Nephron progenitor cell (in vitro differentiated cells): ENCODE measurements at regions not wholly inside any gene's neighbourhood (a gene's known extent, or its start where the extent isn't known, plus 50 kb on each side); places are given as distances from the start of the nearest gene placed in this dataset.

ENCODE experiments used
- DNase-seq: peaks from one replicate; pipeline ENCODE4 v3.0.0; 2021
- H3K27ac Mint-ChIP-seq: 2 replicates; pipeline ENCODE4 v1.8.0; 2021; ENCODE audit warnings: mild to moderate bottlenecking, moderate library complexity, mixed read lengths
- H3K27me3 Mint-ChIP-seq: 2 replicates; pipeline ENCODE4 v1.8.0; 2021; ENCODE audit warnings: mild to moderate bottlenecking, low read depth, mixed read lengths; ENCODE audit not compliant: poor library complexity
- H3K36me3 Mint-ChIP-seq: 2 replicates; pipeline ENCODE4 v1.8.0; 2021; ENCODE audit warnings: low read depth, mixed read lengths
- H3K4me1 Mint-ChIP-seq: 2 replicates; pipeline ENCODE4 v1.8.0; 2021; ENCODE audit warnings: mixed read lengths
- H3K4me3 Mint-ChIP-seq: 2 replicates; pipeline ENCODE4 v1.8.0; 2021; ENCODE audit warnings: mild to moderate bottlenecking, moderate library complexity, mixed read lengths
- H3K9me3 Mint-ChIP-seq: 2 replicates; pipeline ENCODE4 v1.8.0; 2021; ENCODE audit warnings: mild to moderate bottlenecking, moderate library complexity, mixed read lengths
- TF ChIP-seq, protein P1 (sequence below): fragments of 200-600 bp; sonication (generic); IDR thresholded peaks from 2 replicates; pipeline ENCODE4 v1.5.0; 2021; ENCODE audit warnings: antibody characterized with exemption

DNA sequence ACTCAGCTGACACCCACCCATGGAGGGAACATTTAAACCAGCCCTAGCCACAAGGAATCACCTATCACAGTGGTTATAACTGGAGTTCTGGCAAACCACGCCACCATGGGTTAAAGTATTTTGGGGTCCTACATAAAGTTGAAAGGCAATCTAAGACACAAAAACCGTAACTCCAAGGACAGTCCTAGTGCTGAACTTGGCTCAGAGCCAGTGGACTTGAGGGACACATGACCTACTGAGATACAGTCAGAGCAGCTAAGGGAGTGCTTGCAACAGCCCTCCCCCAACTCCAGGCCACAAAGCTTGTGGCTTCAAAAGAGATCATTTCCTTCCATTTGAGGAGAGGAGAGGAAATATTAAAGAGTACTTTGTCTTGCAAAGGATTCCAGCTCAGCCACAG lies 300.5 kb downstream of the FGF13 start:
- DNase-seq = no peak
- no peaks in the 10 kb centered on the region for H3K36me3 Mint-ChIP-seq
- H3K9me3 Mint-ChIP-seq = peaks cover 17% of the 10 kb centered on the region
- TF ChIP-seq, protein P1, sequence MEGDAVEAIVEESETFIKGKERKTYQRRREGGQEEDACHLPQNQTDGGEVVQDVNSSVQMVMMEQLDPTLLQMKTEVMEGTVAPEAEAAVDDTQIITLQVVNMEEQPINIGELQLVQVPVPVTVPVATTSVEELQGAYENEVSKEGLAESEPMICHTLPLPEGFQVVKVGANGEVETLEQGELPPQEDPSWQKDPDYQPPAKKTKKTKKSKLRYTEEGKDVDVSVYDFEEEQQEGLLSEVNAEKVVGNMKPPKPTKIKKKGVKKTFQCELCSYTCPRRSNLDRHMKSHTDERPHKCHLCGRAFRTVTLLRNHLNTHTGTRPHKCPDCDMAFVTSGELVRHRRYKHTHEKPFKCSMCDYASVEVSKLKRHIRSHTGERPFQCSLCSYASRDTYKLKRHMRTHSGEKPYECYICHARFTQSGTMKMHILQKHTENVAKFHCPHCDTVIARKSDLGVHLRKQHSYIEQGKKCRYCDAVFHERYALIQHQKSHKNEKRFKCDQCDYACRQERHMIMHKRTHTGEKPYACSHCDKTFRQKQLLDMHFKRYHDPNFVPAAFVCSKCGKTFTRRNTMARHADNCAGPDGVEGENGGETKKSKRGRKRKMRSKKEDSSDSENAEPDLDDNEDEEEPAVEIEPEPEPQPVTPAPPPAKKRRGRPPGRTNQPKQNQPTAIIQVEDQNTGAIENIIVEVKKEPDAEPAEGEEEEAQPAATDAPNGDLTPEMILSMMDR = no peak
- H3K27me3 Mint-ChIP-seq = no peaks in the 10 kb centered on the region
- H3K4me3 Mint-ChIP-seq = no peak overlapping the region
- no peaks in the 10 kb centered on the region for H3K4me1 Mint-ChIP-seq
- no peak overlapping the region for H3K27ac Mint-ChIP-seq
